ENCODE measurements at regions not wholly inside any gene's neighbourhood (a gene's known extent, or its start where the extent isn't known, plus 50 kb on each side); places are given as distances from the start of the nearest gene placed in this dataset.

GRCh38 chr2:181290182-181290581 is 167.0 kb upstream of the ITGA4 start:
- TF ChIP-seq, protein P1, sequence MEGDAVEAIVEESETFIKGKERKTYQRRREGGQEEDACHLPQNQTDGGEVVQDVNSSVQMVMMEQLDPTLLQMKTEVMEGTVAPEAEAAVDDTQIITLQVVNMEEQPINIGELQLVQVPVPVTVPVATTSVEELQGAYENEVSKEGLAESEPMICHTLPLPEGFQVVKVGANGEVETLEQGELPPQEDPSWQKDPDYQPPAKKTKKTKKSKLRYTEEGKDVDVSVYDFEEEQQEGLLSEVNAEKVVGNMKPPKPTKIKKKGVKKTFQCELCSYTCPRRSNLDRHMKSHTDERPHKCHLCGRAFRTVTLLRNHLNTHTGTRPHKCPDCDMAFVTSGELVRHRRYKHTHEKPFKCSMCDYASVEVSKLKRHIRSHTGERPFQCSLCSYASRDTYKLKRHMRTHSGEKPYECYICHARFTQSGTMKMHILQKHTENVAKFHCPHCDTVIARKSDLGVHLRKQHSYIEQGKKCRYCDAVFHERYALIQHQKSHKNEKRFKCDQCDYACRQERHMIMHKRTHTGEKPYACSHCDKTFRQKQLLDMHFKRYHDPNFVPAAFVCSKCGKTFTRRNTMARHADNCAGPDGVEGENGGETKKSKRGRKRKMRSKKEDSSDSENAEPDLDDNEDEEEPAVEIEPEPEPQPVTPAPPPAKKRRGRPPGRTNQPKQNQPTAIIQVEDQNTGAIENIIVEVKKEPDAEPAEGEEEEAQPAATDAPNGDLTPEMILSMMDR (IDR thresholded peaks at IDR 0.05) = no peak
- TF ChIP-seq POLR2A (IDR thresholded peaks at IDR 0.05) (no peak), POLR2AphosphoS5 (IDR thresholded peaks at IDR 0.05) (no peak)
